A172 (cell line): ENCODE measurements at regions not wholly inside any gene's neighbourhood (a gene's known extent, or its start where the extent isn't known, plus 50 kb on each side); places are given as distances from the start of the nearest gene placed in this dataset.

Experiments used
- DNase-seq: peaks from one replicate; pipeline ENCODE4 v3.0.0-alpha.2; 2015; ENCODE audit warnings: low spot score

DNA sequence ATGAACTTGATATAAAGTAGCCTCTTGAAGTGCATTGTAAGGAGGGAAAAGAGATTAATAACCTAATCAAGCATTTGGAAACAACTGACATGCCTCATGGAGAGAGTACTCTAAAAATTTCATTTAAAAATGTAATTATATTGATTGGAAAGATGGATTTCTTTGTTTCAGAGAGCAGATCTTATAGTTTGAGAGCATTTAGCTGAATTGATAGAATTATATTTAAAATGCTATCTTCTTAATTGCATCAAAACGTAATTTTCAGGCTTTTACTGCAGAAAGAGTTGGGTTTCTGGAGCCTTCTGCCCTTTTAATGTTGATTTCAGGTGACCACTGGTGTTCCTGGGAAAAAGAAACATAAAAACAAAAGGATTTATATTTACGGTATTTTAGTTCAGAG, 130.6 kb downstream of the EDN3 start:
- no peak for DNase-seq

DNA sequence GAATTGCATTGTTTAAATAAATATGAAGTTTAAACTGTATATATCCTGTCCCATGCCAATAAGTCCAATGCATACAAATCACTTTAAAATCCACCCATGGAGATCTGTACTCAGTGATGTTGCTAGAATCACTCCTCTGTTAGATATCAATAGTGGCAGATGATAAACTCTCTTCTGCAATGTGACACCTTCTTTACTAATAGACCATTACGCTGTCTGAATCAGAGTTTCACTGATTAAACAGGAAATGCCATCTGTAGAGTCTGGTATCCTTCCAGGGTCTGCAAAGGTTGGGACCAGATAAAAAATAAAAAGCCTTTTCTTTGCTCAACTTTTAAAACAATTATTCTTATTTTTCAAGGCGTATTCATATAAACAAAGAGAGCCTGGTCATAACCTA, 134.5 kb downstream of the EDN3 start:
- no peak for DNase-seq

DNA sequence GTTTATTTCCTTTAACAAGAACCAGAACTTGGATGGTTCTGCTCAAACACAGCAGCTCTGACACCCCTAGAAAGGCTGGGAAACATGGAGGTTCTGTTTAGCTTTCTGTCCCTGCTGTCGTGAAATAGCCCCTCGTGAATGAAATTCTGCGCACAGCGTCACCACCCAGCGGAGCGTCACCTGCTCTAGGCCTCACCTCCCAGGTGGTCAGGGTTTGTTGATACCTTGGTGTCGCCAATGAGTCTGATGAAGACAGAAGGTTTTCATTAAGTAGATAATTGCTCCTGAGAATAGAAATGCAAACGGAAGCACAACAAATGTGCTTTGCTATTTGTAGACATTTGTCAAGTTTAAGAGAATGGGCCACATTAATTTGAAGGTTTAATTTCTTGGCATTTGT, 135.1 kb downstream of the EDN3 start:
- no peak for DNase-seq

DNA sequence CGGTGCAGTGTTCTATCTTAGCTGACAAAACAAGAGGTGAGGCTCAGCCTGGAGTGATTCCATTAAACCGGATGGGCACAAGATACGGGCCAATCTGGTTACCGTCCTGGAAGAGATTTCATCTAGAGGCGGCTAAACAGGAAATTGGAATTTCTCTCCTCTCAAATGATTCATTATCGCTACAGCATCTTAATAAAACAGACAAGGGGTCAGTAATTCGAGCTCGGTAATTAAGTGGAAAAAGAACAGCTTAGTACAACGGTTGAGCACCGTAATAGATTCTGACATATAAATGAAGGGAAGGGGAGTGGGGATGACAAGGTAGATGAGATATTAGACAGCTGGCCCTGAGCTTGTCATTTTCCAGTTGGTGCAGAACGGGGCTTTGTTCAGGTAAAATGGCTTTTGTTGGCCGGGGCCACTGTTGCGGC, 137.2 kb downstream of the EDN3 start:
- no peak for DNase-seq

DNA sequence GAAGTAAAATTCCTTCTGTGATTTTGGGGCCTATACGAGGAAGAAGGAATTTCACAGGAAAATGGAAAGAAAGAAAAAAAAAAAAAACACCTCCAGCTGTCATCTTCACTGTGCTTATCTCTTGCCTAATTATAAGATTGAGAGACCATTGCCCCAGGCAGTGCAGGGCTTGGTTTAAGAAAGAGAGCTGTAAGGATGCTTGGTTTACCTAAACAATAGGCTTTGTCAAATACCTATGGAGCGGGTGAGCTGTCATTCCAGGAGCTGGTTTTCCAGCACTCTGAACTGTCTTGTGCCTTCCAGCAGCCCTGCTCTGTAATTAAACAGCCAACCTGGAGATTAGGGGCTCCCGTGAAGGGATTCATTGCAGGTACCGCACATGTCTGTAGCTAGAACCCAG, 137.8 kb downstream of the EDN3 start:
- DNase-seq: no peak

DNA sequence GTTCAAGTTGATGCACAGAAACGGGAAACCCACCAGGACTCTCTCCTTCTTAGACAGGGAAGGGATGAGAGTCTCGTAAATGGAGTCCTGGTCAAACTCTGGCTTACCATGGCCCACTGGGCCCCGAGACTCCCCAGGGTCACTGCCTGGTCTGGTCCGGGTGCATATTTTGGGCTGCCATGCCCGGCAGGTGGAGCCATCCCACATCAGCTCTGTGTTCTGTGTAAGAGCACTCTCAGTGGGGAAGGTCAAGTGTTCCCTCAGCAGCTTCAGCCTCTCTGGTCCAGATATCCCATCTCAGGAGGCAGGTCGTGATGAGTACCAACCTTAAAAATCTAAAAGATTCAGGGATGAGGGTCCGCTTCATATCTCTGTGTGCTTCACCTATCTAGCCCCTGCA, 138.8 kb downstream of the EDN3 start:
- no peak for DNase-seq

DNA sequence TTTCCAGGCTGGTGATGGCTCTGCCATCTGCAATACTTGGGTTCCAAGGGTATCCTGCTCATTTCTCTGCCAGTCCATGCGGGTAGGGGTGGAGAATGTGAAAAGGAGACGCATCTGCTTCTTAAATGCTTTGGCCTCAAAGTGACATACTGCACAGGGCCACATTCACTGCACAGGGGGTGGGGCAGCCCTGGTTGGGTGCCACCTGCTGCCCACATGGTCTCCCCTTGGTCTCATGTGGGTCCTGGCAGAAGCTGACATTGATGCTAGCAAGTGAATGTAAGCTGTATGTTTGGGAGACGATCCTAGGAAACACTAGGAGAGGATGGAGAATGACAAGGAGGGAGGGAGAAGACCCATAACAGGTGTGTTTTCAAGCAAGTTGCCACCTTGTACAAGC, 140.9 kb downstream of the EDN3 start:
- no peak for DNase-seq

DNA sequence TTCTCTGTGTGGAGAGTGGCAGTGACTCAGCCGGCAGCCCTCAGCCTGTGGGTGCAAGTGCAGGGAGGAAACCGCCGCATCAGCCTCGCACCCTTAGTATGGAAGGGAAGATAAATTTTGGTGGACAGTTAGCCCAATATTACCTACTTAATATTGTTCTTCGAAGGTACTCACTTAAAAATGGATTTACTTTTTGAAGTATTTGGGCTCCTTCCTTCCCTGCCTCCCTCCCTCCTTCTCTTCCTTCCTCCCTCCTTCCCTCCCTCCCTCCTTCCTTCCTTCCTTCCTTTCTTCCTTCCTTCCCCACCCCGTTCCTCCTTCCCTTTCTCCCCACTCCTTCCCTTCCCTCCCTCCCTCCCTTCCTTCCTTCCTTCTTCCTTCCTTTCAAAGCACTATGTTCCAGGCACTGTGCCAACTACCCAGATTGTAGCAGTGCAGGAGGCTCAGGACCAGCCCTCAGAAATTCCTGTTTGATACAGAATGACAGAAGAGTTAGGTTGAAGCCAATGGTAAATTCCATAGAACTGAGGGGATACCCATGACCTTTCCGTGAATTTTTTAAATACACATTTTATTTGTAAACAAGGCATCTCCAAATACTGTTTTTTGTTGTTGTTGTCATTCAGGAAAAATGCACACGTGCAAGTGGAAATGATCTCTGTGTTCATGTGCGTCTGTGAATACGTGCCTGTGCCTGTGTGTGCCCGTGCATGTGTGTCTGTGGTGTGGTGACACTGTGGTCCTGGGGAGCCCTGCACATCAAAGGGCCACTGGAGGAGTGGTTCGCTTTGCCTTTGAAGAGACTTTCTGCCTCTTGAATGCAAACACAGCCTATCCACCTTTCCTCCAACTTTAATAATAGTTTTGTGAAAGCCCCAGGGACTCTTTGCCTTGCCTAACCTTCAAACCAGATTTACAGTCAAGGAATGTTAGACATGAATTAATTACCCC, 141.7 kb downstream of the EDN3 start:
- no peak for DNase-seq

DNA sequence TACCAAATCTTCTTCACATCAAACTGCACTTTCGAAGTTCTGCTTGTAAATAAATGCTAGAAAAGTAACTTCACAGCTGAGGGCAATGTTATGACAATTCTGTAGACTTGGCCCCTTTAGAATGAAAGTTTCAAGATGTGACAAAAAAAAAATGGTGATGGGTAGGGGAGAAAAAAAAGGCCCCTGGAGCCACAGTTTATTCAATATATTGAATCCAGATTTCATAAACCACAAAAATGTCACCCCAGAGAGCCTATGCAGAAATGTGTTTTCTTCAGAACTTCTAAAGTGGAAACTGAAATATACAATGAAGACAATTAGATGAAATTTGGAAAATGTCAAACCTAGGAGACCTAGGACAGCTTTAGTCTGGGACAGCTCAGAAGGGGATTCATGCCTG, 143.1 kb downstream of the EDN3 start:
- DNase-seq: no peak

DNA sequence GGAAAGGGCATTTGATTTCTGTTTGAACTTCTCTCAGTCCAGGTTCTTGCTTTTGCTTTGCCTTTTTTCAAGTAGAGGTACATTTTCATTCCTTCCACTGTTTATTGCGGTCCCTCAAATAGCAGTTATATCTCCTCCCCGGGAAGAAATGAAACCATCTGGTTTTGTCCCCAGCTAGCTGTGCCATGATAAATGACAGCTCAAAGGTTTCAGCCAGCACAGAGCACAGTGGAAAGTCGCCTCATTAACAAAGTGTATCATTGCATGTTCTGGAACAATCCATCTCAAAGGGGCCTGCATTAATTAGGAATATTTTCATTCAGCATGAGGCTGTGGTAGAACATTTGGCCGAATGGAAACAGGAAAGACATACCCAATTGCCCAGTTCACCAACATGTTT, 146.0 kb downstream of the EDN3 start:
- no peak for DNase-seq

DNA sequence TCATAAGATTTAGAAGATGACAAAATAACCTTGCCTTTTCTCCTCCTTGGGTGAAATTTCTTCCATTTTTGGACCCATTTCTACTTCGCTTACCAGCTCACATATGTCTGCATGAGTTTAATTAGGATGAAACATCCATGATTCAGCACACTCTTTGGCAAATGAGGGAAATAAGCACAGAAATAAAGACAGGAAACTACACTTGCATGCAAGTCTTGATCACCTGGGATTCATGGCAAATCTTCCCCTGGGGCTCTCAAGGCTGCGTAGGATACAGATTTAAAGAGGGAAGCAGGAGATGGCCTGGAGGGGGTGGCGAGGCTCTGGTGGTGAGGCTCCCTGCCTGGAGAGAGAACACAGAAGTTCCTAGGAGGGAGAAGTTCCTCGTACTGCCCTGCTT, 147.8 kb downstream of the EDN3 start:
- DNase-seq: no peak

DNA sequence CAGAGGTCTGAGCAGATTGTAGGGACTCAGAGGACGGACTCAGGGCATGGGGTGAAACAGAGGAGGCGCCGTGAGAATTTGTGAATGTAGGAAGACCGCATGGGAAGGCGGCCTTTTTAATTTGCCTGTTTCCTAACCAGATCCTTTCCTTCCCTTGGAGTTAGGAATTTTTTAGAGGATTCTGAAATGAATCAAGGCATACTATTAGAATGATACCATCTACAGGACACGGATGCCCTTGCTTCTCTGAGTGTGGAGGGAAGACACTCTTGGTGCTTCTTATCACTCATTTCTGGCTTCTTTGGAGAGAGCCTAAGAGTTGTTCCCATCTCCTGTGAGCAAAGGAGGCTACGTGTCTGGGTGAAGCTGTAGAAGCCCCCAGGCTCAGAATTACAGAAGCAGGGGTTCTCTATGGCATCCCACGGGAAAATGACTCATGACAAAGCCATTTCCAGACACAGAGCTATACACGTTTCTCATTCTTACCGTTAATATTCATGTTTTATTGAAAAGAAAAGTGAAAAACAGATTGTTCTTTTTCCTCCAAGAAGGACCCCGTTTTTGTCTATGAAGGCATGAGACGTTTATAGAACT, 148.5 kb downstream of the EDN3 start:
- DNase-seq: no peak

DNA sequence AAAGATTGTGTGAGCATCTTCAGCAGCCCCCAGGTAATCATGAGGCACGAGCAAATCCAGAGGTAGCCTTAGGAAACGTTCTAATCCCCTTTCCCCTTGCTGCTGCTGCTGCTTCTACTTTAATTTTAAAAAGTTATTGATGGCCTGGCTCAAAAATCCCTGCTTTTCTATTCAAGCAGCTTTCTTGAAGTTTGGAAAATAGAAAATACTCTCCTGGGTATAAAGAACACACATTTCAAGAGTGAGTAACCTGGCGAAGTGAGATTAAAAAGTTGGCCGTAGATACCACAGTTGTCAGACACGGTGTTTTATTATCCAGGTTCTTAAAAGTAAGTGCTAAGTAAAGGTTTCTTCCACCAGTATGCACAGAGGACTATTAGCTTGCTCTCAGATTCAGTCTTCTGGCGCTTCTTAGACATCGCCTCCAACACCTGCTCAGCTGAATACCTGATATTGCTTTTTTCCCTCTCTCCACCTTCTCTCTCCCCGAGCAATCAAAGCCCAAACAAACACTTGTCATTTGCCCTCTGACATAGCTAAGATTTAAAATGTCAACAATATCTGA, 150.7 kb downstream of the EDN3 start:
- DNase-seq: no peak

DNA sequence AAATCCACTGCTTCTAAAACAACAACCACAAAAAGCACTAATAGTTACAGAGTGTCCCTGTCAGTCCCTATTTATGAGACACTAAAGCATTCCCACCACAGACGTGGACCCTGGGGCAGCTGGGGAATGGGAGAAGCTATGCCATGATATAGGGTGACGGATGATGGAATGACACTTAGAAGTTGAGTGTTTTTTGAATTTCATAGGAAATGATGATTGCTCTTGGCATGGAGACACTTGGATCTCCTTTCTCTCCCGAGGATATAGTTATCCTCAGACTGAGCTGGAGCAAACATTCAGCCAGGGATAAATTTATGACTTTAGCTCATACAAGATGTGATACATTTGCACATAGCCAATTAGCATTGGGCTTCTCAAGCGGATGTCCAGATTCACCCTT, 151.2 kb downstream of the EDN3 start:
- no peak for DNase-seq

DNA sequence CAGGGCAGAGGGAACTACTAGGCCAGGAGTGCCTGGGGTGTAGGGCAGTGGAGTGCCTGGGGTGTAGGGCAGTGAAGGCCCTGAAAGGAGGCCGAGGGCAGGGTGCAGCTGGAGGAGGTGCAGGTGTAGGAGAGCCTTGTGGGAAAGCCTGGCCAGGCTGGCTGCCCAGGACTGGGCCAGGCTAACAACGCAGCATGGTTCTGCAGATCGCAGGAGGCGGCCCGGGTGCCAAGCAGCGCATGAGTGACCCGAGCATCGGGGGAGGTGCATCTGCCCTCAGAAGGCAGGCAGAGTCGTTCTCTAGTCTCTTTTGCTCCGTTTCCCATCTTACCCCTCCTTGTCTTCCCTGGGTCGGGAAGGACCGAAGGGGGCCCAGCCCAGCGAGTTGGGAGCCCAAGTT, 151.5 kb upstream of the PHACTR3 start:
- DNase-seq: no peak

DNA sequence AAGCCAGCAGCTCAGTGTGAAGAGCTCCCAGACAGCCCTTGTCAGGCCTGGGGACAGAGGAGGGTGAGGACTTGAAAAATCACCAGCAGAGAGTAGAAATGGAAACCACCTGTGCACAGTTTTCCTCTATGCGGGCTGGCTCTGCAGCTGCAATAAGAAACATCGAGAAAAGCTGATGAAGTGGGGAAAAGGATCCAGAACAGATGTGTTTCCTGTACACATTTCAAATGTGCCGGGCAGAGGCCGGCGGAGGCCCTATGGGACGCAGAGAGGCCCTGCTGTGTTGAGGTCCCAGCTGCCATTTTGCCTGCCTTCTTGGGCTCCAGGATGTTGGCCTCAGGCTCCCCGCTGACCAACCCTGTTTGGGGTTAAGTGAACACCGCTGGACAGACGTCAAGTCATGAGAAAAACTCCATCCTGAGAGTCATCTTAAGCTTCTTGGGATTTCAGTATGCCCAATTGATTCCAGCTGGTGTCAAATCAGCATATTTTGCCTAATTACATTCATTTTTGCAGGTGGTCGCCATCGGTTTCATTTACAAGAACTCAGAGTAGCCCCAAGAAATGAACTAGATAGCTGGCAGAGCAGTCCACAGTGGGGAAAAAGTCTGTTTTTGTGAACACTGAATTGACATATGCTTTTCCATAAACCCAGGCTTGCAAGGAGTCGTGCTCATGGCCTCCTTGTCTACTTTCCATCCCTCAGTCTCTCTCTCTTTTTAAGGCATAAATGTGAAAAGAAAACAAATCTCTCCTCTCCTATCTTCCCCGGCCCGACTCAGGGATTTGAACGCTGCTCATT, 150.4 kb upstream of the PHACTR3 start:
- DNase-seq: no peak

DNA sequence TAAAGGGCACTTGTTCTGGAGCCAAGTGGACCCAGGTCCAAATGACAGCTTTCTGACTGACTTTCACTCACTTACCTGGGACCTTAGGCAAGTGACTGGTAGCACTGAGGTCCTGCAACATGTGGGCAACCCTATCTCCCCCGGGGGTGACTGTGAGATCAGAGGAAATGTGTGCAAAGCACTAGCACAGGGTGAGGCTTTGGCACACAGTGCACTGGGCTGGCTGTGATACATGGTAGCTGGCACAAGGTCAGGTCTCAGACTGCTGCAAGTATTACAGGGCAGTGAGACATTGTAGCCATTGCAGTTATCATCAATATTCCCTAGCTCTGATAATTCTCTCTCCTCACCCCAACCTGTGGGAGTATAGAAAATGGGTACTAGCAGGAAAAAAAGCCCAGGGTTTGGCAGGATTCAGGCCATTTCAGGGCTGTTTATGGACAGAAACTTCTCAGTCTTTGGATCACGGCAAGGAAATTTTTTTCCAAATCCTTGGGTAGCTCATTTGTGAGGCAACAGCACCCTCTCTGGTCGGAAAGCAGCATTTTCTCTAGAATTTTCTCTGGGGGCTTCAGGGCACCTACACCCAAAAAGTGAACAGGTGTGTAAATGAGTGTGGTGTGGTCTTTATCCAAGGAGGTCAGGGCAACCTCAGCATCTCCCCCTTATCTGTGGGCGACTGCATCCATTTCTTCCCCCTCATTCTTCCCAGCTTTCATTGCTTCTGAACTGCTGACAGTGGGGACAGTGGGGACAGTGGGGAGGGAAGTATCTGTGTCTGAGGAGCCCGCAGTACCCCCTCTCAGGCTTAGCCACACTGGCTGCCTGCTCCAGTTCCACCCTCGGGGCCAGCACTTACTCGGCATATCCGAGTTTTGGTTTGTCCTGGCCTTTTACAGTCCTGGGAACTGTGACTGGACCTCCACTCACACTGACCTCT, 148.7 kb upstream of the PHACTR3 start:
- no peak for DNase-seq

DNA sequence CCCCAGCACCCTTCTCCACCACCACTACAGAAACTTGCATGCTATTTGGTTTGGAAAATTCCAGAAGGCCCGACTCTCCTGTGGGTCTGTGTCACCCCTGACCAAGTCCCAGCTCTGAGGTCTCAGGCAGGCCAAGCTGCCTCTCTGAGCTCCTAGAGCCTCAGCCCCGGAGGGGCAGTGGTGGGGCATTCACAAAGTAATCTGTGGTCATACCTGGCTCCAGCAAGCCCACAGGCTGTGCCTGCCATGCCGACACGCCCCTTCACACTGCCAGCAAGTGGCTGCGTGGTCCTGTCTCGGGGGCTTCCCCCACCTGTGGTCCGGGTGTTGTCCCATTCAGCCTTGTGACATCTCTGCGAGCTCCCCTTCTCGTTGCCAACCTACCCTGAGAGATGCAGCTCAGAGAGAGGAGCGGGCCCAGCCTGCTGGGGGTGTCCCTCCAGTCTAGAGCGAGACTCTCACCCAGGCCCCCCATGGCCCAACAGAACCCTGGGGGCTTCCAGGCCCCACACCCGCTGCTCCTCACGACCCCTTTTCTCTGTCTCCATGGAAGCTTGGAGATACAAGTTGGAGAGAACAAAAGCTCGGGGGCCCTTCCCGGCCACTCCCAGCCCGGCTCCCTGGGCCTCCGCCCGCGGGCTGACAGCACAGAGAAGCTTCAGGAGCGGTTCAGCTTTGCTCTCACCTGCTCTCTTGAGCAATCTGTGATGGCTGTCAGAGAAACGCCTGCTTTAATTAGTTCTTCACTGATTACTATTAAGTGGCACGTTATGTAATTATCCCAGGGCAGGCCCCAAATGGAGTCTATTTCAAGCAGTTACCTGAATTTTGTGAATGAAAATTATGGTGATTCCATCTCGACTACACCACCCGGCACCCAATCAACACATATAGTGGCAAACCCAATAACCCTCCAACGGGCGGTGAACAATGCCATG, 147.7 kb upstream of the PHACTR3 start:
- DNase-seq: no peak

DNA sequence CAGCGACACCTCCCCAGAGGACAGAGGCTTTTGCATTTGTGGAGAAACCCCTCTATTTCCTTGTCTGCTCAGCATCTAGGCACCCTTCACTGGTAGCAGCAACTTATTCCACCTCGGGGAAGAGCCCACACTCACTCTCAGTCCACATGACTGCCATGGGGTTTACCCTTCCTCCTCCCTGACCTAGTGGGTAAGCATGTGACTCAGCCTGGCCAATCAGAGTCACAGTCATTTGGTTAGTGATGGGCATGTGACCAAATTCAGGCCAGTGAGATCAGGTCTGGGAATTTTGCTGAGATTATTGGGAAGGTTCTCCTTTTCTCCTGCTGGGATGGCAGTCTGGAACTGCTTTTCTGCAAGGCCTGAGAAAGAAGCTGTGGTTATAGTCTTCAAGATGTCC, 145.7 kb upstream of the PHACTR3 start:
- DNase-seq: no peak

DNA sequence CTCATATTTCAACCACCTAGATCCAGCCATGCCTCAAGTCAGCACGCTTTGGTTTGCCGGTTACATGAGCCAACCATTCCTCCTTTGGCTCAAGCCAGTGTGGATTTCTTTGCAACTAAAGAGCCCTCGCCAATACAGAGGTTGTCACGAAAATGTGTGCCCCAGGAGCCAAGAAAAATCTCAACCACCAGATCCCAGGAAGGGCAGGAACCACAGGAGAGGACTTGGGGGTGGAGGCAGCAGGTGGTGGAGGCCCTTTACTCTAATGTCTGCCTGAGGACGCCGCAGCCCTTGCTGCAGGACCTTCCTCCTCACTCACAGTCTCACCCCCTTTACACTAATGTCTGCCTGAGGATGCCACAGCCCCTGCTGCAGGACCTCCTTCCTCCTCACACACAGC, 144.8 kb upstream of the PHACTR3 start:
- no peak for DNase-seq
